ENCODE measurements at regions not wholly inside any gene's neighbourhood (a gene's known extent, or its start where the extent isn't known, plus 50 kb on each side); places are given as distances from the start of the nearest gene placed in this dataset.

- Histone ChIP-seq H3K27me3 (ENCODE audit: insufficient read depth, low read length, poor library complexity, severe bottlenecking) (no peaks in the 10 kb centered on the region), H3F3A (ENCODE audit: low read depth) (no peaks in the 10 kb centered on the region), H3K9me2 (replicated peaks; ENCODE audit: low read depth, low read length) (no peaks in the 10 kb centered on the region), H3K9ac (ENCODE audit: low read depth, low read length, poor library complexity, severe bottlenecking) (no peak overlapping the region), H3K4me1 (ENCODE audit: insufficient read depth, low read length, poor library complexity, severe bottlenecking) (peaks cover 22% of the 10 kb centered on the region), H3K36me3 (ENCODE audit: insufficient read depth, low read length) (peaks cover 8% of the 10 kb centered on the region; the same call in 1 of the 2 replicates), H2AFZ (ENCODE audit: low read length) (no peak overlapping the region), H3K4me2 (ENCODE audit: low read depth, low read length, poor library complexity, severe bottlenecking) (no peak overlapping the region), H4K20me1 (ENCODE audit: insufficient read depth, low read length, poor library complexity, severe bottlenecking) (peaks cover 51% of the 10 kb centered on the region), H3K4me3 (ENCODE audit: low read length, poor library complexity, severe bottlenecking) (no peak overlapping the region), H3K9me3 (ENCODE audit: insufficient read depth, low read depth, low read length) (no peaks in the 10 kb centered on the region), H3K79me2 (ENCODE audit: insufficient read depth, low read length) (peaks cover 98% of the 10 kb centered on the region)
- TF ChIP-seq EZH2phosphoT487 (IDR thresholded peaks at IDR 0.05; ENCODE audit: borderline replicate concordance) (no peak), CTCF (conservative IDR thresholded peaks at IDR 0.05; ENCODE audit: low read length) (no peak)
Measured at GRCh38 chr22:42192547-42192946, 61.9 kb upstream of the CYP2D6 start.

GRCh38 chr22:42190274-42190673, 59.7 kb upstream of the CYP2D6 start:
- Histone ChIP-seq H3K9me3 (ENCODE audit: insufficient read depth, low read depth, low read length) (no peaks in the 10 kb centered on the region), H3K9ac (ENCODE audit: low read depth, low read length, poor library complexity, severe bottlenecking) (no peak overlapping the region), H3K36me3 (ENCODE audit: insufficient read depth, low read length) (peaks cover 5% of the 10 kb centered on the region; the same call in 1 of the 2 replicates), H3K27me3 (ENCODE audit: insufficient read depth, low read length, poor library complexity, severe bottlenecking) (no peaks in the 10 kb centered on the region), H4K20me1 (ENCODE audit: insufficient read depth, low read length, poor library complexity, severe bottlenecking) (peaks cover 43% of the 10 kb centered on the region), H2AFZ (ENCODE audit: low read length) (no peak overlapping the region), H3K4me1 (ENCODE audit: insufficient read depth, low read length, poor library complexity, severe bottlenecking) (peaks cover 23% of the 10 kb centered on the region), H3K79me2 (ENCODE audit: insufficient read depth, low read length) (peaks cover 96% of the 10 kb centered on the region), H3F3A (ENCODE audit: low read depth) (no peaks in the 10 kb centered on the region), H3K4me2 (ENCODE audit: low read depth, low read length, poor library complexity, severe bottlenecking) (no peak overlapping the region), H3K4me3 (ENCODE audit: low read length, poor library complexity, severe bottlenecking) (no peak overlapping the region), H3K9me2 (replicated peaks; ENCODE audit: low read depth, low read length) (no peaks in the 10 kb centered on the region)
- TF ChIP-seq EZH2phosphoT487 (IDR thresholded peaks at IDR 0.05; ENCODE audit: borderline replicate concordance) (no peak), CTCF (conservative IDR thresholded peaks at IDR 0.05; ENCODE audit: low read length) (no peak)

- no peak overlapping the region for H2AFZ ChIP-seq (ENCODE audit: low read length)
- H3K9ac ChIP-seq (ENCODE audit: low read depth, low read length, poor library complexity, severe bottlenecking) = no peak overlapping the region
- H3K9me3 ChIP-seq (ENCODE audit: insufficient read depth, low read depth, low read length) = no peaks in the 10 kb centered on the region
- H3K36me3 ChIP-seq (ENCODE audit: insufficient read depth, low read length) = peaks cover 5% of the 10 kb centered on the region; the same call in 1 of the 2 replicates
- TF ChIP-seq CTCF (conservative IDR thresholded peaks at IDR 0.05; ENCODE audit: low read length) (no peak), EZH2phosphoT487 (IDR thresholded peaks at IDR 0.05; ENCODE audit: borderline replicate concordance) (no peak)
- no peaks in the 10 kb centered on the region for H3K27me3 ChIP-seq (ENCODE audit: insufficient read depth, low read length, poor library complexity, severe bottlenecking)
- H4K20me1 ChIP-seq (ENCODE audit: insufficient read depth, low read length, poor library complexity, severe bottlenecking) = peaks cover 37% of the 10 kb centered on the region
- no peaks in the 10 kb centered on the region for H3K9me2 ChIP-seq (replicated peaks; ENCODE audit: low read depth, low read length)
- no peak overlapping the region for H3K4me3 ChIP-seq (ENCODE audit: low read length, poor library complexity, severe bottlenecking)
- H3F3A ChIP-seq (ENCODE audit: low read depth) = no peaks in the 10 kb centered on the region
- H3K4me2 ChIP-seq (ENCODE audit: low read depth, low read length, poor library complexity, severe bottlenecking) = no peak overlapping the region
- peaks cover 96% of the 10 kb centered on the region for H3K79me2 ChIP-seq (ENCODE audit: insufficient read depth, low read length)
- H3K4me1 ChIP-seq (ENCODE audit: insufficient read depth, low read length, poor library complexity, severe bottlenecking) = peaks cover 23% of the 10 kb centered on the region
Measured at GRCh38 chr22:42189761-42190160, 59.2 kb upstream of the CYP2D6 start.
